HUES64 (cell line): ENCODE measurements at regions not wholly inside any gene's neighbourhood (a gene's known extent, or its start where the extent isn't known, plus 50 kb on each side); places are given as distances from the start of the nearest gene placed in this dataset.

ENCODE experiments used
- H3K27ac ChIP-seq: 2 replicates; pipeline ENCODE4 v1.7.0; 2013; ENCODE audit warnings: low read depth, low read length, inconsistent platforms
- H3K27me3 ChIP-seq: 2 replicates; pipeline ENCODE4 v1.6.1; 2013; ENCODE audit warnings: mild to moderate bottlenecking, low read length; ENCODE audit not compliant: insufficient read depth
- H3K36me3 ChIP-seq: 2 replicates; pipeline ENCODE4 v1.6.1; 2013; ENCODE audit warnings: mild to moderate bottlenecking, low read length; ENCODE audit not compliant: insufficient read depth
- H3K4me1 ChIP-seq: 2 replicates; pipeline ENCODE4 v1.6.1; 2013; ENCODE audit warnings: mild to moderate bottlenecking, low read length, moderate library complexity; ENCODE audit not compliant: insufficient read depth
- H3K4me3 ChIP-seq: 2 replicates; pipeline ENCODE4 v1.5.1; 2013; ENCODE audit warnings: mild to moderate bottlenecking, low read length, moderate library complexity
- H3K9ac ChIP-seq: 2 replicates; pipeline ENCODE4 v1.6.1; 2013; ENCODE audit warnings: mild to moderate bottlenecking, low read depth, low read length
- H3K9me3 ChIP-seq: 2 replicates; pipeline ENCODE4 v1.6.1; 2013; ENCODE audit warnings: low read depth, low read length; ENCODE audit not compliant: insufficient read depth
- WGBS: fragments of 150-250, 120-280 bp; methylation state at CpG from one replicate; pipeline ENCODE4 v1.1.7; 2013; ENCODE audit warnings: missing lambda C conversion rate; 5-methylcytosine and 5-hydroxymethylcytosine counted together

DNA sequence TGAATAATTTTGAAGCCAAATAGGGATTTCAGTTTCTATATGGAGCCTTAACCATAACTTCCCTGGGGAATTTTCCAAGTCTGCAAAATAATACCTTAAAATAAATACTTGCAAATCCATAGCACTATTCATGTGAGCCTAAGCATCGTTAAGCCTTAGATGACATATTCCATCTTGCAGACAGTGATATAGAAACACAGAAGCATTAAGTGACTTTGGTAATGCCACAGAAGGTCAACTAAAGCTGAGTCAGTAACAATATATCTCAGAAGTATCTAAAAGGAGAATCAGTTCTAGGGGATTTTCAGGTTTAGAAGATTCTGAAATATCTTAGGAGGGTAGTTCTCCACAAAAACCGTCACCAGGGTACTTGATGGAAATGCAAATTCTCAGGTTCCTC is 163.4 kb upstream of the COL1A2 start:
- Histone ChIP-seq H3K9ac (no peak overlapping the region), H3K27ac (no peak overlapping the region), H3K4me1 (peaks cover 15% of the 10 kb centered on the region; the same call in 1 of the 2 replicates), H3K36me3 (no peaks in the 10 kb centered on the region), H3K27me3 (peaks cover 49% of the 10 kb centered on the region), H3K9me3 (no peaks in the 10 kb centered on the region), H3K4me3 (no peak overlapping the region)
- 98% methylated on average over 2 of the region's 2 CpGs for WGBS

DNA sequence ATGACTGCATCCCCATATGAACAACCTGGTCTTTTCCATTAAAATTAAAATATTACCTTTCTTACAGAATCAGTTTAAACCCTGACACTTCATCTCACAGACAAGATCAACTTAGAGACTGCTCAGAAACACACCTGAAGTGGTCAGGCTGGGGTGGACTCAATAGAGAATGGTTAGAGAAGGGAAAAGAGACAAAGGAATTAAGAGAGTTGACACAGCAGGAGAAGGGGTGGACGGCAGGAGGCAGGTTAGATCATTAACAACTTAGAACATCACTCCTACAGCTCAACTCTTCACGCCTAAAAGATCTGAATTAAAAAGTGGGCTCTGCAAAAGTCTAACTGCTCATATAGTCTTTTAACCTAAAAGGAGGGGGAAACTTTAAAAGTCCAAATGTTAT is 157.7 kb upstream of the COL1A2 start:
- Histone ChIP-seq H3K27me3 (peaks cover 81% of the 10 kb centered on the region), H3K36me3 (no peaks in the 10 kb centered on the region)
- WGBS: 13% methylated on average over 1 of the region's 2 CpGs

GRCh38 chr7:94237417-94237816 is 157.3 kb upstream of the COL1A2 start:
- WGBS: 71% methylated on average over 3 of the region's 3 CpGs
- H3K4me1 ChIP-seq: no peaks in the 10 kb centered on the region; the same call in 1 of the 2 replicates
- H3K9ac ChIP-seq: no peak overlapping the region
- H3K36me3 ChIP-seq: no peaks in the 10 kb centered on the region
- no peak overlapping the region for H3K27ac ChIP-seq
- peaks cover 77% of the 10 kb centered on the region for H3K27me3 ChIP-seq
- H3K4me3 ChIP-seq: no peak overlapping the region
- H3K9me3 ChIP-seq: no peaks in the 10 kb centered on the region

More for the DNA sequence above, 157.7 kb upstream of the COL1A2 start:
- Histone ChIP-seq H3K9ac (no peak overlapping the region), H3K4me1 (no peaks in the 10 kb centered on the region; the same call in 1 of the 2 replicates), H3K4me3 (no peak overlapping the region), H3K27ac (no peak overlapping the region), H3K9me3 (no peaks in the 10 kb centered on the region)

GRCh38 chr7:94239661-94240234 is 154.9 kb upstream of the COL1A2 start:
- no peak overlapping the region for H3K4me3 ChIP-seq
- H3K4me1 ChIP-seq: no peaks in the 10 kb centered on the region; the same call in 1 of the 2 replicates
- no peak overlapping the region for H3K9ac ChIP-seq
- H3K36me3 ChIP-seq: no peaks in the 10 kb centered on the region
- WGBS: 69% methylated on average over 4 of the region's 4 CpGs
- peaks cover 54% of the 10 kb centered on the region for H3K27me3 ChIP-seq
- H3K9me3 ChIP-seq: no peaks in the 10 kb centered on the region
- no peak overlapping the region for H3K27ac ChIP-seq

DNA sequence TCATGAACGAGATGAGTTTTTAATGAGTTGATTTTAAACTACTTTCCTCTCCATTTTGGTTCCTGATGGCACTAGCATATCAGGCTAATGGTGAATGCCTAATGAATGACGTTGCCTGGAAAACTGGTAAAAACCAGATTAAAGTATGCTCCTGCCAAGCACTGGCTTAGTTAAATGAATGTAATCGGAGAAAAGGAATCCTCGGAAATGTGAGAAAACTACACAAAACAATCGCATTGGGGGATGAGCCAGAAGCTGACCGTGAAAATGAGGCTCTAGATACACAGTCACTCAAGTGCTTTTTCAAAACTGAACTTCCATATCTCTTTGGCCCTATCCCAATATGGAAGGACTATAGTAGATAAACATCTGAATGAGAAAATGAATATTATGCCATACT is 153.8 kb upstream of the COL1A2 start:
- H3K9me3 ChIP-seq: no peaks in the 10 kb centered on the region
- no peak overlapping the region for H3K9ac ChIP-seq
- H3K36me3 ChIP-seq: no peaks in the 10 kb centered on the region
- H3K4me1 ChIP-seq: no peaks in the 10 kb centered on the region; the same call in 1 of the 2 replicates
- no peak overlapping the region for H3K4me3 ChIP-seq
- H3K27me3 ChIP-seq: peaks cover 43% of the 10 kb centered on the region
- WGBS: 92% methylated on average over 6 of the region's 6 CpGs
- no peak overlapping the region for H3K27ac ChIP-seq

DNA sequence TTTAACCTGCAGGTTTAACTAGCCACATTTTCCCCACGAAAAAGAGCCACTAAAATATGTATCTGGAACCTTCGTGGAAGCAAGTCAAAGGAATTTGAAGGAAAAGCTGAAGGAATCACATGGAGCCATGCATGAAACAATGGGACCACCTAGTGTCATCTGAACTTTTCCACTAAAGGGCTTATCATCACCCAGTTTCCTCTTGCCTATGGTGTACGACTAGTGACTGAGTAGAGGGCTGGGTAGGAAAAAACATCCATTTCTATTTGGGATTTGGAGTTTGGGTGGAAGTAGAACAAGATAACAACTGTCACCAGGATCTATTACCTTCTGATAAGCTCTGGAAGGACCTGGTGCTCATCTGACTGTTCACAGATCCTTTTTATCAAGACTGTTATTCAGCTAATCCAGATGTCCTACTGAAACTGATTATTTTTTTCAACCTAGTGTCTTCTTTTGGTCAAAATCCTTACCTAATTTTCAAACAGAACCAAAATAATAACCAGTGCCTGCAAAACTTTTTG is 153.2 kb upstream of the COL1A2 start:
- Histone ChIP-seq H3K4me3 (no peak overlapping the region), H3K9ac (no peak overlapping the region), H3K9me3 (no peaks in the 10 kb centered on the region), H3K27me3 (peaks cover 38% of the 10 kb centered on the region), H3K4me1 (no peaks in the 10 kb centered on the region; the same call in 1 of the 2 replicates), H3K27ac (no peak overlapping the region), H3K36me3 (no peaks in the 10 kb centered on the region)
- WGBS: 90% methylated on average over 2 of the region's 3 CpGs

- Histone ChIP-seq H3K36me3 (no peaks in the 10 kb centered on the region), H3K9ac (no peak overlapping the region), H3K27ac (no peak overlapping the region), H3K4me3 (no peak overlapping the region), H3K9me3 (no peaks in the 10 kb centered on the region), H3K4me1 (no peaks in the 10 kb centered on the region; the same call in 1 of the 2 replicates), H3K27me3 (peaks cover 20% of the 10 kb centered on the region)
- 82% methylated on average over 7 of the region's 9 CpGs for WGBS
Observed at GRCh38 chr7:94243066-94243711, 151.5 kb upstream of the COL1A2 start.

DNA sequence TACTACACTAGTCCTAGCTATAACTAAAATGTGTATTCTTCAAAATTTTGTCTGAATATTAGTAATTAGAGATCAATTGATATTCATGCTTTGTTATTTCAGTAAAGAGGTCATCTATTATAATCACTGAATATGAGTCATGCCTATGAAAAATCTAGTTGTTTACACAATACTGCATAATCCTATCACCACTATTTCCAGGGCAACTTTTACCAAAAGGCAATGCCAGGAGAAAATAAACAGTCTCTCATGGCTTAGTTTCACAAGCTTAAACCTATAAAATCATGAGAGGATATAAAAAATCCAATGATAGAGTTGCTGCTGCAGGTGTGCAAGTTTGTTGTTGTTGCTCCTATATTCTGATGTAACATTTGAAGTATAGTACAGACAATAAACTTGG is 149.9 kb upstream of the COL1A2 start:
- Histone ChIP-seq H3K27ac (no peak overlapping the region), H3K9me3 (no peaks in the 10 kb centered on the region), H3K27me3 (peaks cover 6% of the 10 kb centered on the region; the same call in 1 of the 2 replicates), H3K9ac (no peak overlapping the region), H3K4me1 (no peaks in the 10 kb centered on the region; the same call in 1 of the 2 replicates), H3K36me3 (no peaks in the 10 kb centered on the region), H3K4me3 (no peak overlapping the region)

DNA sequence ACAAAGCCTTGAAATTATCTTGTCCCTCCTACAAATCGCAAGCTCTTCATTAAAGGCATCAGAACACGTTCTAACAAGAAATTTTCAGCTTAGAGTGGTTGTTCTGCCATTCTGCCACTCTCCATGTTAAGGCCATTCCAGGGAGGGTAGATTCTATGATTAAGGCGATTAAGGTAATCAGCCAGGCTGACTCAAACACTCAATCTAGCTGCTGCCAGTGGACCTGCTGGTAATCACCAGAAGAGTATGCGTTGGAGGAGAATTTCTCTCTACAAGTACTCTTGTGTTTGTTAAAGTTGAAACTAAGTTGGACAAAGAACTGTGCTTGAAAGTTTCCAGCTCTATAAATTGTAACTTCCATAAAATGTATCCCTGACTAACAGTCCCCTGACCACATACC is 149.2 kb upstream of the COL1A2 start:
- H3K9me3 ChIP-seq: no peaks in the 10 kb centered on the region
- no peaks in the 10 kb centered on the region for H3K36me3 ChIP-seq
- WGBS: 86% methylated on average over 4 of the region's 4 CpGs
- H3K4me3 ChIP-seq: no peak overlapping the region
- H3K27me3 ChIP-seq: peaks cover 6% of the 10 kb centered on the region; the same call in 1 of the 2 replicates
- H3K27ac ChIP-seq: no peak overlapping the region
- no peaks in the 10 kb centered on the region; the same call in 1 of the 2 replicates for H3K4me1 ChIP-seq
- H3K9ac ChIP-seq: no peak overlapping the region

- Histone ChIP-seq H3K9me3 (no peaks in the 10 kb centered on the region), H3K27me3 (no peaks in the 10 kb centered on the region), H3K9ac (no peak overlapping the region), H3K27ac (no peak overlapping the region), H3K4me1 (no peaks in the 10 kb centered on the region), H3K4me3 (no peak overlapping the region), H3K36me3 (no peaks in the 10 kb centered on the region)
Observed at GRCh38 chr7:94247970-94248369, 146.7 kb upstream of the COL1A2 start.

GRCh38 chr7:94249631-94250030 is 145.1 kb upstream of the COL1A2 start:
- no peaks in the 10 kb centered on the region for H3K4me1 ChIP-seq
- H3K4me3 ChIP-seq: no peak overlapping the region
- H3K27me3 ChIP-seq: no peaks in the 10 kb centered on the region
- no peaks in the 10 kb centered on the region for H3K36me3 ChIP-seq
- no peaks in the 10 kb centered on the region for H3K9me3 ChIP-seq
- no peak overlapping the region for H3K9ac ChIP-seq
- 84% methylated on average over 3 of the region's 3 CpGs for WGBS
- H3K27ac ChIP-seq: no peak overlapping the region
